ENCODE measurements at regions not wholly inside any gene's neighbourhood (a gene's known extent, or its start where the extent isn't known, plus 50 kb on each side); places are given as distances from the start of the nearest gene placed in this dataset.

DNA sequence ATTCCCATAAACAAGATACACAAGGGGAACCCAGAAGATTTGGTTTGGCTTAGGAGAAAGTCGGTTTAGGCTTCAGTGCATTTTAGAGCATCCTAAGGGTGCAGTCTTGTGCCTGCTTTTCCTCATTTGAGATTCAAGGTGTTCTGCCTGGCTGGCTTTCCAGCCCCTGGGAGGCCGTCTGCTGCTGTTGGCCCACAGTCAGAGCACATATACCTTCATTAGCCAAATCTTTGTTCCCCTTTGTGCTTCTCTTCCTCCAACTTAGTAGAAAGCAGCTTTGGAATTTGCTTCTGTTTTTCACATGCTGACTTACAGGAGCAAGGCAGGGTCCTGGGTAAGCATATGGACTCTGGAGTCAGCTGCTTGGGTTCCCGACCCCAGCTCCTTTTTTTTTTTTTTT lies 477.1 kb upstream of the TCF4 start:
- Histone ChIP-seq H3K9me3 (ENCODE audit: insufficient read depth, low read length) (no peaks in the 10 kb centered on the region), H3K4me2 (ENCODE audit: low read depth, low read length, poor library complexity, severe bottlenecking) (no peak overlapping the region), H3K36me3 (ENCODE audit: low read length) (no peaks in the 10 kb centered on the region), H3K79me2 (ENCODE audit: insufficient read depth, low read length) (no peaks in the 10 kb centered on the region), H2AFZ (ENCODE audit: low read depth, low read length, severe bottlenecking) (no peak overlapping the region), H3F3A (ENCODE audit: insufficient read depth) (no peaks in the 10 kb centered on the region), H3K9me2 (replicated peaks; ENCODE audit: insufficient read depth, low read length) (no peaks in the 10 kb centered on the region; the same call in none of the 2 replicates), H3K9ac (ENCODE audit: low read length) (no peak overlapping the region), H3K27me3 (ENCODE audit: low read length) (no peaks in the 10 kb centered on the region), H3K27ac (ENCODE audit: low read depth, low read length) (no peak overlapping the region), H3K4me3 (ENCODE audit: insufficient read depth, low read length, poor library complexity, severe bottlenecking) (no peak overlapping the region), H4K20me1 (ENCODE audit: low read depth, low read length) (no peaks in the 10 kb centered on the region)
- TF ChIP-seq, protein P1, sequence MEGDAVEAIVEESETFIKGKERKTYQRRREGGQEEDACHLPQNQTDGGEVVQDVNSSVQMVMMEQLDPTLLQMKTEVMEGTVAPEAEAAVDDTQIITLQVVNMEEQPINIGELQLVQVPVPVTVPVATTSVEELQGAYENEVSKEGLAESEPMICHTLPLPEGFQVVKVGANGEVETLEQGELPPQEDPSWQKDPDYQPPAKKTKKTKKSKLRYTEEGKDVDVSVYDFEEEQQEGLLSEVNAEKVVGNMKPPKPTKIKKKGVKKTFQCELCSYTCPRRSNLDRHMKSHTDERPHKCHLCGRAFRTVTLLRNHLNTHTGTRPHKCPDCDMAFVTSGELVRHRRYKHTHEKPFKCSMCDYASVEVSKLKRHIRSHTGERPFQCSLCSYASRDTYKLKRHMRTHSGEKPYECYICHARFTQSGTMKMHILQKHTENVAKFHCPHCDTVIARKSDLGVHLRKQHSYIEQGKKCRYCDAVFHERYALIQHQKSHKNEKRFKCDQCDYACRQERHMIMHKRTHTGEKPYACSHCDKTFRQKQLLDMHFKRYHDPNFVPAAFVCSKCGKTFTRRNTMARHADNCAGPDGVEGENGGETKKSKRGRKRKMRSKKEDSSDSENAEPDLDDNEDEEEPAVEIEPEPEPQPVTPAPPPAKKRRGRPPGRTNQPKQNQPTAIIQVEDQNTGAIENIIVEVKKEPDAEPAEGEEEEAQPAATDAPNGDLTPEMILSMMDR (IDR thresholded peaks at IDR 0.05; ENCODE audit: insufficient read depth, low read length, poor library complexity, severe bottlenecking) = no peak
- no peak for TF ChIP-seq EZH2phosphoT487 (conservative IDR thresholded peaks at IDR 0.05; ENCODE audit: low read length)

DNA sequence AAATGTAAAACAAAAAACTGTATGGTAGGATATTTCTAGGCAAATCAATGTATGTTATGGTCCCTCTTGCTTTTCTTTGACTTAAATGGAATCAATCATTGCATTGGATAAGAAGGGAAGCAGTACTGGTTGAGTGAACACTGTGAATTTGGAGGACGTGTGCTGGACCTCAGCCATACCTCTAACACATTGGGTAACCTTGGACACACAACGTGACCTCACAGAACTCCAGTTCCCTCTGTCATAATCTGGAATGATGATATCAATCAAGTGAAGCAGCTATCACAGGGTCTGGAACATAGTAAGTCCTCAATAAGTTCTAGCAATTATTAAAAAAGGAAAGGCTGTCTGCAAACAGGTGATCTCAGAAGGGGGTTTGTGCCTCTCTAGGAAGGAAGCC lies 474.9 kb upstream of the TCF4 start:
- Histone ChIP-seq H3K9ac (ENCODE audit: low read length) (no peak overlapping the region), H3K9me3 (ENCODE audit: insufficient read depth, low read length) (no peaks in the 10 kb centered on the region), H3F3A (ENCODE audit: insufficient read depth) (no peaks in the 10 kb centered on the region), H2AFZ (ENCODE audit: low read depth, low read length, severe bottlenecking) (no peak overlapping the region), H3K4me2 (ENCODE audit: low read depth, low read length, poor library complexity, severe bottlenecking) (no peak overlapping the region), H3K79me2 (ENCODE audit: insufficient read depth, low read length) (no peaks in the 10 kb centered on the region), H3K9me2 (replicated peaks; ENCODE audit: insufficient read depth, low read length) (no peaks in the 10 kb centered on the region; the same call in 1 of the 2 replicates), H3K27me3 (ENCODE audit: low read length) (no peaks in the 10 kb centered on the region), H3K36me3 (ENCODE audit: low read length) (no peaks in the 10 kb centered on the region), H4K20me1 (ENCODE audit: low read depth, low read length) (no peaks in the 10 kb centered on the region), H3K4me3 (ENCODE audit: insufficient read depth, low read length, poor library complexity, severe bottlenecking) (no peak overlapping the region), H3K27ac (ENCODE audit: low read depth, low read length) (no peak overlapping the region)
- TF ChIP-seq, protein P1 (IDR thresholded peaks at IDR 0.05; ENCODE audit: insufficient read depth, low read length, poor library complexity, severe bottlenecking) = no peak
- no peak for TF ChIP-seq EZH2phosphoT487 (conservative IDR thresholded peaks at IDR 0.05; ENCODE audit: low read length)

DNA sequence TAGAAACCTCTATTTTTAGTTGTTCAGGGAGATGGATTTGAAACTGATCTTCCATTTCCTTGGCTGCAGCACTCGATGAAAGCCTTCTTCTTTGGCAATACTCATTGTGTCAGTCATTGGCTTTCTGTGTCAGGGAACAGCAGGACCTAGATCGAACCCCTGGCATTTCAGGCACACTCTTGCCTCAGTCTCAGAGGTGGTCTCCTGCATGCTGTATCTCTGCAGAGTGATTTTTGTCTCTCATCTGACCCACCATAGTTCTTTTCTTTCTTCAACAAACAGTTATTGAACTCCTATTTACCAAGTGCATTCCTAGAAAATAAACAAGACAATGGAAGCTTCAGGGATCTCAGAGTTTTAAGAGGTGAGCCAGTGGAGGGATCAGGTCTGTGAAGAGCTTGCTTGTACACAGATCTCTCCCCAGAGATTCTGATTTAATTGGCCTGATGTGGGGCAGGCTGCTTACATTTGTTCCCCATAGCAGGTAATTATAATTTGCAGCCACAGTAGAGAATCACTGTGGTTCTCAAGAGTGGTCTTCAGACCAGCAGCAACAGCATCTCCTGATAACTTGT lies 473.1 kb upstream of the TCF4 start:
- Histone ChIP-seq H3K9me3 (ENCODE audit: insufficient read depth, low read length) (no peaks in the 10 kb centered on the region), H2AFZ (ENCODE audit: low read depth, low read length, severe bottlenecking) (no peak overlapping the region)
- TF ChIP-seq EZH2phosphoT487 (conservative IDR thresholded peaks at IDR 0.05; ENCODE audit: low read length) = no peak
- TF ChIP-seq, protein P1 (IDR thresholded peaks at IDR 0.05; ENCODE audit: insufficient read depth, low read length, poor library complexity, severe bottlenecking) = no peak

More for the DNA sequence above, 473.1 kb upstream of the TCF4 start:
- Histone ChIP-seq H3K4me2 (ENCODE audit: low read depth, low read length, poor library complexity, severe bottlenecking) (no peak overlapping the region), H3K27ac (ENCODE audit: low read depth, low read length) (no peak overlapping the region), H3F3A (ENCODE audit: insufficient read depth) (no peaks in the 10 kb centered on the region), H3K27me3 (ENCODE audit: low read length) (no peaks in the 10 kb centered on the region), H4K20me1 (ENCODE audit: low read depth, low read length) (no peaks in the 10 kb centered on the region), H3K9ac (ENCODE audit: low read length) (no peak overlapping the region), H3K4me3 (ENCODE audit: insufficient read depth, low read length, poor library complexity, severe bottlenecking) (no peak overlapping the region), H3K9me2 (replicated peaks; ENCODE audit: insufficient read depth, low read length) (no peaks in the 10 kb centered on the region; the same call in 1 of the 2 replicates), H3K79me2 (ENCODE audit: insufficient read depth, low read length) (no peaks in the 10 kb centered on the region), H3K36me3 (ENCODE audit: low read length) (no peaks in the 10 kb centered on the region)

Measured in SU-DHL-6 (cell line).